GM19455 (cell line): ENCODE measurements at regions not wholly inside any gene's neighbourhood (a gene's known extent, or its start where the extent isn't known, plus 50 kb on each side); places are given as distances from the start of the nearest gene placed in this dataset.
"Not testable (repeated sequence)": the region's sequence is repeated elsewhere in the genome, so short reads cannot be mapped to it uniquely, and the experiment has no call there.

Experiments used
- ATAC-seq: cut with Tn5 transposase; IDR thresholded peaks from one replicate; pipeline ENCODE4 v1.9.1; 2021; ENCODE audit not compliant: unreplicated experiment

DNA sequence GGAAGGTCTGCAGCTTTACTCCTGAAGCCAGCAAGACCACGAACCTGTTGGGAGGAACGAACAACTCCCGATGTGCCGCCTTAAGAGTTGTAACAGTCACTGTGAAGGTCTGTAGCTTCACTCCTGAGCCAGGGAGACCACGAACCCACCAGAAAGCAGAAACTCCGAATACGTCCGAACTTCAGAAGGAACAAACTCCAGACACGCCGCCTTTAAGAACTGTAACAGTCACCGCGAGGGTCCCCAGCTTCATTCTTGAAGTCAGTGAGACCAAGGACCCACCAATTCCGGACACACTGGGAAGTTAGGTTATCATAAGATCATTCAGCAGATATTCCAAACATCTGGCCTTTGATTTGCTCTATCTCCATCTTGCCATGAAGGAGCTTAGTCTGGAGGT, 1623.0 kb downstream of the SLITRK1 start:
- ATAC-seq: no peak

DNA sequence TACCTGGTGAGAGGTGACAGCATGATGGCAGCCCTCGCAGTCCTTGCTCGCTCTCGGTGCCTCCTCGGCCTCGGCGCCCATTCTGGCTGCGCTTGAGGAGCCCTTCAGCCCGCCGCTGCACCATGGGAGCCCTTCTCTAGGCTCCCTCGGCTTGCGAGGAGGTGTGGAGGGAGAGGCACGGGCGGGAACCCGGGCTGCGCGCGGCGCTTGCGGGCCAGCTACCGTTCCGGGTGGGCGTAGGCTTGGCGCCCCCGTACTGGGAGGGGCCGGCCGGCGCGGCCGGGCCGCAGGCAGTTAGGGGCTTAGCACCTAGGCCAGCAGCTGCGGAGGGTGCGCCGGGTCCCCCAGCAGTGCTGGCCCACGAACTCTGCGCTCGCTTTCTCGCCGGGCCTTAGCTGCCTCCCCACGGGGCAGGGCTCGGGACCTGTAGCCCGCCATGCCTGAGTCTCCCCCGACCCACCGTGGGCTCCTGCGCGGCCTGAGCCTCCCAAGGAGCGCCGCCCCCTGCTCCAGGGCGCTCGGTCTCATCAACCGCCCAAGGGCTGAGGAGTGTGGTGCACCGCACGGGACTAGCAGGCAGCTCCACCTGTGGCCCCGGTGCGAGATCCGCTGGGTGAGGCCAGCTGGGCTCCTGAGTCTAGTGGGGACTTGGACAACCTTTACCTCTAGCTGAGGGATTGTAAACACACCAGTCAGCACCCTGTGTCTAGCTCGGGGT, 1624.3 kb downstream of the SLITRK1 start:
- ATAC-seq: no peak

- no peak for ATAC-seq
These were observed 1633.5 kb downstream of the SLITRK1 start for GRCh38 chr13:82248762-82249161.

GRCh38 chr13:82245860-82246259, 1636.4 kb downstream of the SLITRK1 start:
- ATAC-seq: no peak

DNA sequence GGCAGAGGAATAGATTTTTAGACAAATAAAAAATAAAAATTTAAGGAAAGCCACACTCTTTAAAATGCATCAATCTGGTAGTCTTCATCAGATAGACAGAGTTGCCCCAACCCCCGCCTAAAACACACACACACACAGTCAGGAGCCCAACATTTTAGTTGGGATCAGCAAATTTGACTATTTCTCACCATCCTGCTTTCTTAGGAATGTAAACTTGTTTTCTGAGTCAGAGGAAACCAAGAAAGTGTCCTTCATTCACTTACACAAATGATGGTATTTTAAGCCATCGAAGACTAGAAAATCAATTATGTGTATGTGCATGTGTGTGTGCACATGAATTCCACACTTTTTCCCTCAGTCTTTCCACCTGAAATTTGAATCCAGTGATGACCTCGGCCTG, 1657.5 kb downstream of the SLITRK1 start:
- no peak for ATAC-seq

DNA sequence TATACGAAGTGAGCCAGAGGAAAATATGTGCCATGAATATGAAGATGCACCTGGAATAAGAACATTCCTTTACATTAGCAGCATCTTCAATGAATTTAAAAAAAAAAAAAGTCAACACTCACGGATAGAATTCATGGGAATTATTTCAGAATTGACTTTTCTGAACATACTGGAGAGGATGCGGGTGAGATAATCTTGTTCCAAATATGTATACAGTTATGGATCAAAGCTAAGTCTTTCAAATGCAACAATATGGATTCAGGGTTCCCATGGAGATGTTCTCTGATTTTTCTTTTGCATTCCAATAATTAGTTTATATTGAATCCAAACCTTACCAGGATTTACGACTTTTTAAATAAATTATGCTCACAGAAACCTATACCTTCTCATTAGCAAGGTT, 1660.7 kb downstream of the SLITRK1 start:
- no peak for ATAC-seq

DNA sequence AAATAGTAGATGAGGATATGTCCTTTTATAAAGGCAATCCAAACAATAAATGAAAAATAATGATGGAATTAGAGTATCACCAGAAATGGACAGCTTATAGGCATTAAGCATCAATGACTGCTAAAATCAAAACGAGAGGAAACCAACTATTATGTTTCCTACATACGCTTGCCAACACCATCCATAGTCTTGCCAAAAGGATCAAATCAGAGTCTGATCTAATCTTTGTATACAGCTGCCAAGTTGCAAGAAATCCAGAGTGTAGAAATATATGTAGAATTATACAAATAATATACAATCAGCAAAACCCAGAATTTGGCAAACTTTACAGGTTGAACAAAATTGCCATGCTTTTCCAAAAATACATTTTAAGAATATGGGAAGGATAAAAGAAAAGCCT, 1661.6 kb downstream of the SLITRK1 start:
- no peak for ATAC-seq

DNA sequence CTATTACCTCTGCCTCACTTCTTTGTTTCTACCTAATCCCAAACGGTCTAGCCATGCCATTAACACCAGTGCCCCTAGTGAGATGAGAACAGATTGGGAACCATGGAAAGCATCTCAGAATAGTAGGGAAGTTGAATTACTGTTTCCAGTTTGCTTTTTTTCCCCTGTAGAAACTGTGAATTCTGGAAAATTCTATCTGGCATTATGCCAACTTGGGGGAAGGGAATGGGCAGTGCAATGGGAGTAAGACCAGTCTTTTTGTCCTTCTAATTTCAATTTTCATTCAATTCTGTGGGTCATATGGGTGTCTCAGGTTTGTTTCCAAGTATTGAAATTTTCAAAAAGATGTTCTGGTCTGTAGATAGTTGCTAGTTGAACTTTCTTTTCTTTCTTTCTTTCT, 1666.1 kb downstream of the SLITRK1 start:
- ATAC-seq: no peak

DNA sequence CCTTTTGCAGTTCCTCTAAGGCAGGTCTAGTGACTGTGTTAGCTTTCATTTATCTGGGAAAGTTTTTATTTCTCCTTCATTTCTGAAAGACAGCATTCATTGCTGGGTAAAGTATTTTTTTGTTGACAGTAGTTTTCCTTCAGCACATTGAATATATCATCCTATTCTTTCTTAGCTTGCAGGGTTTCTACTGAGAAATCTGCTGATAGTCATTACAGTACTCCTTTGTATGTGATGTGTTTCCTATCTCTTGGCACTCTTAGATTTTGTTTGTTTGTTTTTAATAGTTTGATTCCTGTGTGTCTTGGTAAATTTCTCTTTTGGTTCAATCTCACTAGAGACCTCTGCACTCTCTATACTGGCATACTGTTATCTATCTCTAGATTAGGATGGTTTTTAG, 1667.9 kb downstream of the SLITRK1 start:
- no peak for ATAC-seq

GRCh38 chr13:82206241-82206640, 1676.0 kb downstream of the SLITRK1 start:
- ATAC-seq: no peak

GRCh38 chr13:82202398-82202797, 1679.9 kb downstream of the SLITRK1 start:
- ATAC-seq: no peak

GRCh38 chr13:82196087-82196486, 1686.2 kb downstream of the SLITRK1 start:
- ATAC-seq: no peak

DNA sequence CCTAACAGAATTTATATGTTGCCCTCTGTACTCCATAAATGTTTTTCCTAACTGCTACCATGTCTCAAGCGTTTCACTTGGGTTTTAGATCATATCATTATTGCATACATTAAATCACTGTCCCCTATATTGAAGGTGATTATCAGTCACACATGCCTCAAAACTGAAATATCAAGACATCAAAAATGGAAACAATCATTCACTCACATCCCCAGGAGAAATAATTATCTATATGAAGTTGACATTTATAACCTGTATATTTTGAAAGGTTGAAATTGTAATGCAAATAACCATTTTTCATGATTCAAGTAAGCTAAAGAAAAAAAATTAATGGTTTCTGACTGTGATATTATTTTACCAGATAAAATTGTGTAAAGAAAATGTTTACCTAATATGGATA, 1695.0 kb downstream of the SLITRK1 start:
- no peak for ATAC-seq

- no peak for ATAC-seq
These were observed 1705.5 kb downstream of the SLITRK1 start for GRCh38 chr13:82176751-82177150.

DNA sequence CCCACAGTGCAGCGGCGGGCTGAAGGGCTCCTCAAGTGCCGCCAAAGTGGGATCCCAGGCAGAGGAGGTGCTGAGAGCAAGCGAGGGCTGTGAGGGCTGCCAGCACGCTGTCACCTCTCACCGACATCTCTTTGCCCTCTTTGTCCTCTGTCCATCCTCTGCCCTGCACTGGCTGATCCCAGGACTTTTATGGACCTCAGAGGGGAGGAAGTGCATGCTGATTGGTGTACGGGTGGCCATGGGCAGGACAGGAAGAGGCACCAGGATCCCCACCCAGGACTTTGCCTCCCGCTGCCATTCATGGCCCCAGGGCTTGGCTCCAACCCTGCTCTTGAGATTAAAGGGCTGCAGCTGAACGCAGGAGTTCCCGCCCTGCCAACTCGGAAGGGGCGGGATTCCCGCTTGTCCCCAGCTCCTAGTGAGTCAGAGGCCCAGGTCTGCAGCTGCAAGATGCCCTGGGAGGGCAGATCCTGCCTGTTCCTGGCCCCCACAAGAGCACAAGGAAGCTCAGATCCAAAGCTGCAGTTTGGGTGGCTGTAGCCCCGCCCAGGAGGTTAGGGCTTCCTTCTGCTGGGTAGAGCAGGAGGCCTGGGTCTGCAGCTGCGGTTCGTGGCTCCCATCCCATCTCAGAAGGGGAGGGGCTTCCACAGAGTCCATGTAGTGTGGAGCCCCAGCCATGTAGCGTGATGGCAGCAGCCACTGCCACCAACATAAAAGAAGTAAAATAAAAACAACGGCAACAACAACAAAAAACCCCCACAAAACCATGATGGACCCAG, 1716.7 kb downstream of the SLITRK1 start:
- ATAC-seq: no peak

DNA sequence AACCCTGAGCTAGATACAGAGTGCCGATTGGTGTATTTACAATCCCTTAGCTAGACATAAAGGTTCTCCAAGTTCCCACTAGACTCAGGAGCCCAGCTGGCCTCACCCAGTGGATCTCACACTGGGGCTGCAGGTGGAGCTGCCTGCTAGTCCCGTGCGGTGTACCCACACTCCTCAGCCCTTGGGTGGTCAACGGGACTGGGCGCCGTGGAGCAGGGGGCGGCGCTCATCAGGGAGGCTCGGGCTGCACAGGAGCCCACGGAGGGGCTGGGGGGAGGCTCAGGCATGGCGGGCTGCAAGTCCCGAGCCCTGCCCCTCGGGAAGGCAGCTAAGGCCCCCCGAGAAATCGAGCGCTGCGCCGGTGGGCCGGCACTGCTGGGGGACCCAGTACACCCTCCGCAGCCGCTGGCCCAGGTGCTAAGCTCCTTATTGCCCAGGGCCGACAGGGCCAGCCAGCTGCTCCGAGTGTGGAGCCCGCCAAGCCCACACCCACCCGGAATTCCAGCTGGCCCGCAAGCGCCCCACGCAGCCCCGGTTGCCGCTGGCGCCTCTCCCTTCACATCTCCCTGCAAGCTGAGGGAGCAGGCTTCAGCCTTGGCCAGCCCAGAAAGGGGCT, 1717.4 kb downstream of the SLITRK1 start:
- not testable (repeated sequence) for ATAC-seq

- no peak for ATAC-seq
These were observed 1734.7 kb downstream of the SLITRK1 start for GRCh38 chr13:82147526-82147925.

- ATAC-seq: no peak
These were observed 1745.4 kb downstream of the SLITRK1 start for GRCh38 chr13:82136880-82137279.

- ATAC-seq: no peak
These were observed 1753.0 kb downstream of the SLITRK1 start for GRCh38 chr13:82129281-82129680.

DNA sequence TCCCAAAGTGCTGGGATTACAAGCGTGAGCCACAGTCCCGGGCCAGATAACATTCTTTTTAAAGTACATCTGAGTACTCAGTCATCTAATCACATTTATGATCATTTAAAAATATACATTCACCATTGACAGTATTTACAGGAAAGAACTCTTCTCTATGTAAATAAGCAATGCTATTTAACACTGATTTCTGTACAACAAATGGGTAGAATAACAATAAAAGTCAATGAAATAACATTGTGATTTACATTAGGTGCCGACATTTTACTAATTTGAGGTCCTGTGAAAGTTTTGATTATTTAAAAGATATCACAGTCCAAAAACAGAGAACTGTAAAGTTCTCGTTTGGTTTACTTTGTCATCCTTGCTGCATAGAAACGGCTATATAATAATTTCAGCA, 1763.7 kb downstream of the SLITRK1 start:
- ATAC-seq: no peak

DNA sequence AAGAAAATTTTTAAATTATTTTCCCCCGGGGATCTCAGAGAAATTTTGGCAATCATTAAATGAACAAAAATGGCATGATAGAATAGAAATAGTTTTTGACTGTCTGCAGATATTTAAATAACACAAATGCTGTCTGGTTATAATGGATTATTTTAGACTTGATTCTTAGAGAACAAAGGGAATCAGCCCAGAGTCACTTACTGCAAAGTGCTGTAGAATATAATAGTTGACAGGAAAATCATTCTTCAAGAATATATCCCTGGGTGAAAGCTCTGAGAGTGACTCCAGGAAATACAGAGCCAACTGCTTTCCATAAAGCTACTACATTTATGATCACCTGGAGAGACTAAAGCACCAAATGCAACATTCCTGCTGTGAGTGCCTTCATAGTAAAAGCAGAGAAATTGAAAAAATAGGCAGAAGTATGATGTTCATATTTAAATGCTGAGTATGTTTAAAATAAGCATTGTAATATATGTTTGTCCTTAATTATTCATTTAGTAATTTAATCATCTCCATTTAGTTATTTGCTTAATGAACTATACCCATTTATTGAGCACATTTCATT, 1765.8 kb downstream of the SLITRK1 start:
- no peak for ATAC-seq

DNA sequence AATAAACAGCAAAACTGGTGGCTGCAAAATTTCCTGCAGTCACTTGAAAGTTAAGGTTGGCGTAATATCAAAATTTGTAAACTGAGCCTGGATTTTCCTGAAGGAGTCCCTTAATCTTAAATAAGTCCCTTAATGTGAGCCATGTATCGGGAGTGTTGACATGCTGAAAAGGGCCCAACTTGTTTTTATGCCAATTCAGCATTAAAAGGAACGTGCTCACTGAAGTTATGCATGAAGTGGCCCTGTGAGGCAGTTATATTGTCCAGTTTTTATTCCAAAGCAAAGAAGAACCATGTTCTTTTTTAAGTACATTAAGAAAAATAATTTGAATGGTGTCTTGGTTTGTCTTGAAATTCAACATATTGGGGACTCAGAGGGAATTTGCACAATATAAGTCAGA, 1766.9 kb downstream of the SLITRK1 start:
- ATAC-seq: no peak
